MM.1S (cell line): ENCODE measurements at regions not wholly inside any gene's neighbourhood (a gene's known extent, or its start where the extent isn't known, plus 50 kb on each side); places are given as distances from the start of the nearest gene placed in this dataset.

Experiments
- EZH2 ChIP-seq: fragments of 300-600 bp; sonication (generic); optimal IDR thresholded peaks from 2 replicates; pipeline ENCODE3; 2017; ENCODE audit warnings: low read depth, mild to moderate bottlenecking, antibody characterized with exemption, low read length, mixed read lengths
- EZH2phosphoT487 ChIP-seq: fragments of 300-600 bp; sonication (generic); IDR thresholded peaks from 2 replicates; pipeline ENCODE4 v1.6.1; 2018; ENCODE audit warnings: antibody characterized with exemption, low read length
- TF ChIP-seq, protein P1 (sequence below): fragments of 300-600 bp; sonication (generic); IDR thresholded peaks from 2 replicates; pipeline ENCODE4 v1.5.1; 2016; ENCODE audit warnings: antibody characterized with exemption, low read length, mixed read lengths

GRCh38 chr9:85425153-85425611, 316.6 kb downstream of the AGTPBP1 start:
- TF ChIP-seq, protein P1, sequence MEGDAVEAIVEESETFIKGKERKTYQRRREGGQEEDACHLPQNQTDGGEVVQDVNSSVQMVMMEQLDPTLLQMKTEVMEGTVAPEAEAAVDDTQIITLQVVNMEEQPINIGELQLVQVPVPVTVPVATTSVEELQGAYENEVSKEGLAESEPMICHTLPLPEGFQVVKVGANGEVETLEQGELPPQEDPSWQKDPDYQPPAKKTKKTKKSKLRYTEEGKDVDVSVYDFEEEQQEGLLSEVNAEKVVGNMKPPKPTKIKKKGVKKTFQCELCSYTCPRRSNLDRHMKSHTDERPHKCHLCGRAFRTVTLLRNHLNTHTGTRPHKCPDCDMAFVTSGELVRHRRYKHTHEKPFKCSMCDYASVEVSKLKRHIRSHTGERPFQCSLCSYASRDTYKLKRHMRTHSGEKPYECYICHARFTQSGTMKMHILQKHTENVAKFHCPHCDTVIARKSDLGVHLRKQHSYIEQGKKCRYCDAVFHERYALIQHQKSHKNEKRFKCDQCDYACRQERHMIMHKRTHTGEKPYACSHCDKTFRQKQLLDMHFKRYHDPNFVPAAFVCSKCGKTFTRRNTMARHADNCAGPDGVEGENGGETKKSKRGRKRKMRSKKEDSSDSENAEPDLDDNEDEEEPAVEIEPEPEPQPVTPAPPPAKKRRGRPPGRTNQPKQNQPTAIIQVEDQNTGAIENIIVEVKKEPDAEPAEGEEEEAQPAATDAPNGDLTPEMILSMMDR: peak; percentile 82
- no peak for TF ChIP-seq EZH2phosphoT487
- no peak for TF ChIP-seq EZH2
